ENCODE measurements at regions not wholly inside any gene's neighbourhood (a gene's known extent, or its start where the extent isn't known, plus 50 kb on each side); places are given as distances from the start of the nearest gene placed in this dataset.

GRCh38 chr16:88318051-88318450 lies 64.7 kb upstream of the ZNF469 start (continued):
- TF ChIP-seq CHD7 (IDR thresholded peaks at IDR 0.05; ENCODE audit: insufficient replicate concordance, low read length) (no peak), JUND (IDR thresholded peaks at IDR 0.05; ENCODE audit: low read length) (no peak), POLR2AphosphoS5 (IDR thresholded peaks at IDR 0.05; ENCODE audit: low read depth, low read length) (no peak)

Measured in H1 (cell line).